ENCODE measurements at regions not wholly inside any gene's neighbourhood (a gene's known extent, or its start where the extent isn't known, plus 50 kb on each side); places are given as distances from the start of the nearest gene placed in this dataset.

- TF ChIP-seq SP2 (IDR thresholded peaks at IDR 0.05; ENCODE audit: low read length), result no peak
- TF ChIP-seq SIRT6 (IDR thresholded peaks at IDR 0.05; ENCODE audit: low read length), result no peak
- no peak for TF ChIP-seq ASH2L (IDR thresholded peaks at IDR 0.05; ENCODE audit: low read length)
- no peak for TF ChIP-seq TBP (IDR thresholded peaks at IDR 0.05; ENCODE audit: low read depth, low read length)
- no peak for TF ChIP-seq HDAC2 (IDR thresholded peaks at IDR 0.05; ENCODE audit: borderline replicate concordance in 1 of 2, low read depth in 2 of 2, low read length in 2 of 2)
- no peak overlapping the region for H4K91ac ChIP-seq (replicated peaks; ENCODE audit: insufficient read length, low read length)
- peaks cover 3 to 18% (median 11%) of the 10 kb centered on the region in 4 experiments; a peak in 5 of 7 replicates for H3K4me1 ChIP-seq (replicated peaks in 1 of 4; ENCODE audit: control insufficient read depth in 3 of 4, insufficient read depth in 4 of 4, low read length in 3 of 4)
- H3K27me3 ChIP-seq (replicated peaks in 1 of 4; ENCODE audit: control insufficient read depth in 3 of 4, extremely low read depth in 1 of 4, insufficient read depth in 3 of 4, low read length in 3 of 4), result no peaks in the 10 kb centered on the region
- no peak overlapping the region for H2BK5ac ChIP-seq (ENCODE audit: low read depth, low read length)
- H3K27ac ChIP-seq (ENCODE audit: low read depth, low read length), result no peak overlapping the region
- no peaks in the 10 kb centered on the region for H3K79me1 ChIP-seq (ENCODE audit: low read depth, low read length)
- DNase-seq (ENCODE audit: low read depth in 1 of 2, low spot score in 2 of 2) (no peak), FAIRE-seq (no peak)
- H3K56ac ChIP-seq (replicated peaks; ENCODE audit: insufficient read length, low read depth, low read length), result no peak overlapping the region
- no peaks in the 10 kb centered on the region for H3K23me2 ChIP-seq (ENCODE audit: low read depth, low read length)
- H3K14ac ChIP-seq (ENCODE audit: insufficient read length), result no peak overlapping the region
- H4K8ac ChIP-seq (ENCODE audit: extremely low read depth, insufficient read depth, low read length), result no peak overlapping the region
- H2BK15ac ChIP-seq (ENCODE audit: low read length), result no peak overlapping the region
- H3K4me3 ChIP-seq (ENCODE audit: extremely low read depth in 1 of 4, insufficient read depth in 2 of 4, low read depth in 3 of 4, low read length in 4 of 4), result no peak overlapping the region
- H2BK120ac ChIP-seq (replicated peaks; ENCODE audit: low read depth, low read length), result no peak overlapping the region
- CTCF ChIA-PET (ENCODE audit: partially characterized antibody), result no interaction called here
- H3K18ac ChIP-seq (ENCODE audit: extremely low read depth, low read length), result no peak overlapping the region
- no peak overlapping the region for H2BK12ac ChIP-seq (ENCODE audit: low read depth, low read length)
- H4K5ac ChIP-seq (ENCODE audit: insufficient read length, low read depth, low read length), result no peak overlapping the region
- H3K4me2 ChIP-seq (ENCODE audit: insufficient read depth in 1 of 2, low read depth in 2 of 2, low read length in 2 of 2), result no peak overlapping the region
- no peaks in the 10 kb centered on the region for H3K79me2 ChIP-seq (ENCODE audit: control insufficient read depth in 1 of 2, insufficient read depth in 2 of 2, low read length in 2 of 2)
- no peak overlapping the region for H3K9ac ChIP-seq (replicated peaks in 1 of 4; ENCODE audit: extremely low read depth in 1 of 4, low read depth in 3 of 4, low read length in 3 of 4)
- POLR2A ChIA-PET (ENCODE audit: partially characterized antibody), result no interaction called here
- no peak overlapping the region for H3K23ac ChIP-seq (ENCODE audit: insufficient read length)
- no peaks in the 10 kb centered on the region for H3K36me3 ChIP-seq (ENCODE audit: control insufficient read depth in 2 of 4, insufficient read depth in 4 of 4, low read length in 3 of 4)
- H3K9me3 ChIP-seq (ENCODE audit: insufficient read depth in 2 of 2, low read depth in 1 of 2, low read length in 1 of 2), result no peaks in the 10 kb centered on the region
- no peaks in the 10 kb centered on the region for H4K20me1 ChIP-seq (replicated peaks in 1 of 2; ENCODE audit: control insufficient read depth in 1 of 2, insufficient read depth in 2 of 2, low read length in 2 of 2)
- no peak overlapping the region for H2BK20ac ChIP-seq (ENCODE audit: low read length)
- H2AK5ac ChIP-seq (ENCODE audit: low read depth, low read length), result no peak overlapping the region
- H3K4ac ChIP-seq (replicated peaks; ENCODE audit: insufficient read length, low read depth, low read length), result no peak overlapping the region
- H2AFZ ChIP-seq (ENCODE audit: low read length), result no peak overlapping the region
These were observed 197.7 kb upstream of the DDHD1 start for GRCh38 chr14:53350866-53351265.

Measured in H1 (cell line).